Endothelial cell of umbilical vein (primary cell): ENCODE measurements at regions not wholly inside any gene's neighbourhood (a gene's known extent, or its start where the extent isn't known, plus 50 kb on each side); places are given as distances from the start of the nearest gene placed in this dataset.

ENCODE experiments used
- BruUV-seq: library from RNA; stranded (reverse); fragments of 400-500 nt; replicated peaks from 2 replicates; lab custom pipeline; 2021; lab: Mats Ljungman, UMichigan
- CTCF ChIA-PET: fragments of 300-600, 350-600 bp; sonication (Branson Sonifier 250); formaldehyde crosslinking; loops from one replicate; lab custom pipeline; 2021; ENCODE audit warnings: antibody characterized with exemption, inconsistent platforms; lab: Charles Lee
- POLR2A ChIA-PET: fragments of 300-600, 350-600 bp; sonication (Branson Sonifier 250); formaldehyde crosslinking; loops from one replicate; lab custom pipeline; 2021; ENCODE audit warnings: antibody characterized with exemption, inconsistent platforms; lab: Charles Lee
- DNase-seq: peaks from one replicate; pipeline ENCODE4 v3.0.0-alpha.2; 2011; ENCODE audit warnings: low read depth, low spot score
- FAIRE-seq: peaks from 2 replicates; lab custom pipeline; 2011; peaks lifted over from hg19 to GRCh38; lab: Jason Lieb, UNC
- H2AFZ ChIP-seq: 2 replicates; pipeline ENCODE4 v1.6.0; 2012; ENCODE audit warnings: low read depth, low read length, control low read depth, inconsistent platforms
- H3K27ac ChIP-seq: 2 replicates; pipeline ENCODE4 v1.5.1; 2011; ENCODE audit warnings: low read depth, mild to moderate bottlenecking, control low read depth, low read length, moderate library complexity; ENCODE audit not compliant: insufficient read depth
- H3K27me3 ChIP-seq, 2 experiments: 2 replicates each; pipeline versions ENCODE4 v1.6.0 to v1.6.1; 2011; ENCODE audit warnings: low read length in 2 of 2, mixed read lengths in 1 of 2; ENCODE audit not compliant: control insufficient read depth in 2 of 2, insufficient read depth in 2 of 2
- H3K36me3 ChIP-seq, 2 experiments: 2 replicates in 1 of 2; 3 replicates in 1 of 2; pipeline ENCODE4 v1.5.1; 2011; ENCODE audit warnings: low read length in 2 of 2, mild to moderate bottlenecking in 1 of 2, moderate library complexity in 1 of 2; ENCODE audit not compliant: control insufficient read depth in 2 of 2, insufficient read depth in 2 of 2; ENCODE audit errors: extremely low read depth in 1 of 2
- H3K4me1 ChIP-seq: 3 replicates; pipeline ENCODE4 v1.5.1; 2011; ENCODE audit warnings: mild to moderate bottlenecking, low read length; ENCODE audit not compliant: control insufficient read depth, insufficient read depth; ENCODE audit errors: extremely low read depth
- H3K4me2 ChIP-seq: 2 replicates; pipeline ENCODE4 v1.6.1; 2011; ENCODE audit warnings: low read length, control low read depth, mixed read lengths; ENCODE audit not compliant: insufficient read depth
- H3K4me3 ChIP-seq, 3 experiments: fragments of 200-600 bp in 1 of 3; sonication (generic), shearing (Covaris generic) in 1 of 3; replicated peaks in 1 of 3; 2 replicates each; pipeline ENCODE4 v1.5.1; 2011 to 2016; ENCODE audit warnings: control low read depth in 3 of 3, low read length in 3 of 3, mild to moderate bottlenecking in 2 of 3, inconsistent platforms in 1 of 3, low read depth in 1 of 3, moderate library complexity in 1 of 3; ENCODE audit not compliant: insufficient read depth in 1 of 3
- H3K79me2 ChIP-seq: 2 replicates; pipeline ENCODE4 v1.6.0; 2012; ENCODE audit warnings: low read length, inconsistent platforms; ENCODE audit not compliant: control insufficient read depth, insufficient read depth
- H3K9ac ChIP-seq: replicated peaks from 2 replicates; pipeline ENCODE3; 2011; ENCODE audit warnings: low read length, control low read depth; ENCODE audit not compliant: insufficient read depth; ENCODE audit errors: extremely low read depth
- H3K9me1 ChIP-seq: replicated peaks from 3 replicates; pipeline ENCODE4 v1.6.0; 2011; ENCODE audit warnings: mild to moderate bottlenecking, low read length; ENCODE audit not compliant: control insufficient read depth, insufficient read depth; ENCODE audit errors: extremely low read depth
- H3K9me3 ChIP-seq: replicated peaks from 2 replicates; pipeline ENCODE4 v1.5.1; 2012; ENCODE audit warnings: low read length, inconsistent platforms; ENCODE audit not compliant: control insufficient read depth, insufficient read depth
- H4K20me1 ChIP-seq: replicated peaks from 2 replicates; pipeline ENCODE3; 2011; ENCODE audit warnings: mild to moderate bottlenecking, low read length; ENCODE audit not compliant: control insufficient read depth, insufficient read depth; ENCODE audit errors: extremely low read depth
- CTCF ChIP-seq, 2 donors: IDR thresholded peaks; 1 replicate in 1 of 2; 2 replicates in 1 of 2; pipeline ENCODE4 v1.5.1; 2011; ENCODE audit warnings: low read length in 2 of 2, mild to moderate bottlenecking in 2 of 2, moderate library complexity in 2 of 2, control low read depth in 1 of 2, inconsistent platforms in 1 of 2, low read depth in 1 of 2; ENCODE audit not compliant: insufficient read depth in 1 of 2; ENCODE audit errors: extremely low read depth in 1 of 2
- EZH2 ChIP-seq: IDR thresholded peaks from 2 replicates; pipeline ENCODE4 v1.6.1; 2012; ENCODE audit warnings: borderline replicate concordance, low read depth, mild to moderate bottlenecking, moderate library complexity, low read length, inconsistent platforms; ENCODE audit not compliant: severe bottlenecking
- FOS ChIP-seq: IDR thresholded peaks from 2 replicates; pipeline ENCODE4 v1.6.1; 2011; ENCODE audit warnings: mild to moderate bottlenecking, low read length, moderate library complexity, borderline replicate concordance; ENCODE audit not compliant: insufficient read depth
- GATA2 ChIP-seq: IDR thresholded peaks from 2 replicates; pipeline ENCODE4 v1.7.0; 2011; ENCODE audit warnings: low read depth, mild to moderate bottlenecking, moderate library complexity, mixed read lengths, low read length; ENCODE audit not compliant: insufficient read length, insufficient read depth
- JUN ChIP-seq: IDR thresholded peaks from 2 replicates; pipeline ENCODE4 v1.6.1; 2011; ENCODE audit warnings: borderline replicate concordance, low read depth; ENCODE audit not compliant: insufficient read length, insufficient read depth
- MAX ChIP-seq: IDR thresholded peaks from 2 replicates; pipeline ENCODE4 v1.6.1; 2011; ENCODE audit not compliant: insufficient read depth, insufficient read length
- MYC ChIP-seq: IDR thresholded peaks from one replicate; pipeline ENCODE4 v1.6.1; 2011; ENCODE audit warnings: mild to moderate bottlenecking, low read depth, low read length
- POLR2A ChIP-seq: IDR thresholded peaks from 2 replicates; pipeline ENCODE4 v1.6.1; 2012; ENCODE audit warnings: low read depth, mild to moderate bottlenecking, control low read depth, low read length
- POLR2AphosphoS5 ChIP-seq: IDR thresholded peaks from 2 replicates; pipeline ENCODE4 v1.6.1; 2012; ENCODE audit warnings: low read depth, mild to moderate bottlenecking, control low read depth, low read length, moderate library complexity; ENCODE audit not compliant: insufficient read depth
- dilution Hi-C: fragments of 300-500 bp; cut with MboI; formaldehyde crosslinking; loops from one replicate; pipeline ENCODE4 v1.15.0; 2019; ENCODE audit warnings: low sequenced_read_pairs; ENCODE audit not compliant: extremely low pct_ligation_motif_present
- intact Hi-C: fragments of 100-400 bp; cut with micrococcal nuclease; formaldehyde crosslinking; loops from one replicate; pipeline ENCODE4 v1.10.0; 2022

DNA sequence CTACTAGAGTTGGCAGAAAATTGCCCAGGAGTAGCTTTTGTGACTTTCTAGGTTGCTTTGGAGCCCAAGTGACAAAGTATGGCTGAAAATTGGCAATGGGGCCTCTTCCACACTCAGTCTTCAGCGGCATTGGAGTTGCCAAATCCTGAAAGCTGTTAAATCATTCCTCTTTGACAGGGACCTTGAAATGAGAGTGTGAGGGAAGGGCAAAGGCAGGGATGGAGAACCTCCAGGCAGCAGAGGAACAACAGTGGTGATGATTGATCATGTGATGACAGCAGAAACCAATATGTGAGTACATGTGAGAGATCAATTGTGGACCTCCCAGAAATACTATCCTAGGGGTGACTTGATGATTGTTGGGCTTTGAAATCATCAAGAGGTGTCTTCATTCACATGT is 393.9 kb downstream of the KIF16B start:
- ChIA-PET POLR2A (no interaction called here), CTCF (no interaction called here)
- H3K79me2 ChIP-seq = no peaks in the 10 kb centered on the region
- no peaks in the 10 kb centered on the region for H3K36me3 ChIP-seq
- H3K4me2 ChIP-seq = no peak overlapping the region
- dilution Hi-C loops (no loop called here), intact Hi-C loops (no loop called here)
- H3K27ac ChIP-seq = no peak overlapping the region
- no peaks in the 10 kb centered on the region for H3K4me1 ChIP-seq
- no peak for TF ChIP-seq FOS
- no peak for TF ChIP-seq GATA2
- TF ChIP-seq MYC = no peak
- TF ChIP-seq JUN = no peak
- no peak for TF ChIP-seq EZH2
- no peak for TF ChIP-seq MAX
- TF ChIP-seq POLR2A = no peak
- TF ChIP-seq POLR2AphosphoS5 = no peak
- no peak for TF ChIP-seq CTCF (IDR thresholded peaks at IDR 0.05; ENCODE audit: extremely low read depth in 1 of 2, insufficient read depth in 1 of 2, low read depth in 1 of 2, low read length in 2 of 2)
- FAIRE-seq (no peak), DNase-seq (no peak)
- no TSS peak for BruUV-seq
- H3K9me1 ChIP-seq = no peaks in the 10 kb centered on the region
- H3K4me3 ChIP-seq = no peak overlapping the region
- no peak overlapping the region for H3K9ac ChIP-seq
- no peaks in the 10 kb centered on the region for H4K20me1 ChIP-seq
- H3K27me3 ChIP-seq = no peaks in the 10 kb centered on the region
- no peak overlapping the region for H2AFZ ChIP-seq
- H3K9me3 ChIP-seq = peaks cover 8% of the 10 kb centered on the region
